CD14-positive monocyte (primary cell): ENCODE measurements at regions not wholly inside any gene's neighbourhood (a gene's known extent, or its start where the extent isn't known, plus 50 kb on each side); places are given as distances from the start of the nearest gene placed in this dataset.

Experiments
- DNase-seq, 3 donors: peaks; one replicate each; pipeline ENCODE4 v3.0.0-alpha.2; 2011 to 2022
- H2AFZ ChIP-seq: 2 replicates; pipeline ENCODE4 v1.6.0; 2012; ENCODE audit warnings: mild to moderate bottlenecking, low read depth, low read length, inconsistent platforms; ENCODE audit not compliant: insufficient read depth, poor library complexity, severe bottlenecking
- H3K27ac ChIP-seq, 2 donors: 1 replicate in 1 of 2; 2 replicates in 1 of 2; pipeline ENCODE4 v1.5.1; 2012 to 2013; ENCODE audit warnings: low read length in 2 of 2, control low read depth in 1 of 2, inconsistent platforms in 1 of 2, low read depth in 1 of 2, mild to moderate bottlenecking in 1 of 2
- H3K27me3 ChIP-seq, 2 donors: one replicate each; pipeline versions ENCODE4 v1.6.0 to v1.6.1; 2011 to 2013; ENCODE audit warnings: low read length in 2 of 2; ENCODE audit not compliant: control insufficient read depth in 2 of 2, insufficient read depth in 2 of 2
- H3K36me3 ChIP-seq, 2 donors: replicated peaks in 1 of 2; 1 replicate in 1 of 2; 2 replicates in 1 of 2; pipeline versions ENCODE4 v1.5.1 to v1.6.1; 2012 to 2013; ENCODE audit warnings: low read length in 2 of 2, control low read depth in 1 of 2, inconsistent platforms in 1 of 2, mild to moderate bottlenecking in 1 of 2; ENCODE audit not compliant: insufficient read depth in 2 of 2, control insufficient read depth in 1 of 2
- H3K4me1 ChIP-seq, 2 donors: 1 replicate in 1 of 2; 2 replicates in 1 of 2; pipeline versions ENCODE4 v1.5.1 to v1.6.1; 2012 to 2013; ENCODE audit warnings: low read length in 2 of 2, control low read depth in 1 of 2, inconsistent platforms in 1 of 2, mild to moderate bottlenecking in 1 of 2, moderate library complexity in 1 of 2; ENCODE audit not compliant: insufficient read depth in 2 of 2, control insufficient read depth in 1 of 2
- H3K4me2 ChIP-seq: replicated peaks from 2 replicates; pipeline ENCODE3; 2012; ENCODE audit warnings: low read length, moderate library complexity, mild to moderate bottlenecking; ENCODE audit not compliant: poor library complexity, severe bottlenecking; ENCODE audit errors: extremely low read depth
- H3K4me3 ChIP-seq, 3 experiments: fragments of 200-600 bp in 1 of 3; sonication (generic) in 1 of 3; replicated peaks in 1 of 3; 1 replicate in 2 of 3; 2 replicates in 1 of 3; pipeline ENCODE4 v1.5.1; 2011 to 2013; ENCODE audit warnings: low read length in 3 of 3, mild to moderate bottlenecking in 3 of 3, control low read depth in 2 of 3, low read depth in 2 of 3, inconsistent platforms in 1 of 3, moderate library complexity in 1 of 3
- H3K79me2 ChIP-seq: 2 replicates; pipeline ENCODE4 v1.6.0; 2012; ENCODE audit warnings: mild to moderate bottlenecking, control low read depth, inconsistent platforms, low read length, moderate library complexity; ENCODE audit not compliant: insufficient read depth
- H3K9ac ChIP-seq: 2 replicates; pipeline ENCODE4 v1.6.0; 2017; ENCODE audit warnings: low read length, mild to moderate bottlenecking; ENCODE audit not compliant: insufficient read depth, poor library complexity, severe bottlenecking
- H3K9me3 ChIP-seq, 2 donors: replicated peaks in 1 of 2; 1 replicate in 1 of 2; 2 replicates in 1 of 2; pipeline versions ENCODE4 v1.5.1 to v1.6.1; 2012 to 2013; ENCODE audit warnings: low read length in 2 of 2, control low read depth in 1 of 2; ENCODE audit not compliant: control insufficient read depth in 1 of 2, insufficient read depth in 1 of 2
- H4K20me1 ChIP-seq: 2 replicates; pipeline ENCODE4 v1.6.0; 2012; ENCODE audit warnings: mild to moderate bottlenecking, low read length, control low read depth, moderate library complexity; ENCODE audit not compliant: insufficient read depth
- H3K27ac Mint-ChIP-seq, 7 donors: one replicate each; pipeline ENCODE4 v1.8.0; 2020; ENCODE audit warnings: mild to moderate bottlenecking in 7 of 7, mixed read lengths in 7 of 7, moderate library complexity in 6 of 7, inconsistent platforms in 2 of 7
- H3K27me3 Mint-ChIP-seq, 3 donors: one replicate each; pipeline ENCODE4 v1.8.0; 2021 to 2022; ENCODE audit warnings: low read depth in 3 of 3, mild to moderate bottlenecking in 3 of 3, mixed read lengths in 3 of 3, moderate library complexity in 3 of 3, inconsistent platforms in 1 of 3
- H3K36me3 Mint-ChIP-seq, 2 donors: one replicate each; pipeline ENCODE4 v1.8.0; 2020; ENCODE audit warnings: mixed read lengths in 2 of 2, inconsistent platforms in 1 of 2, mild to moderate bottlenecking in 1 of 2
- H3K4me1 Mint-ChIP-seq: one replicate; pipeline ENCODE4 v1.8.0; 2020; ENCODE audit warnings: mild to moderate bottlenecking, mixed read lengths
- H3K4me3 Mint-ChIP-seq, 2 donors: one replicate each; pipeline ENCODE4 v1.8.0; 2020; ENCODE audit warnings: mild to moderate bottlenecking in 2 of 2, mixed read lengths in 2 of 2, moderate library complexity in 1 of 2
- H3K9me3 Mint-ChIP-seq, 7 donors: one replicate each; pipeline ENCODE4 v1.8.0; 2020 to 2022; ENCODE audit warnings: mixed read lengths in 7 of 7, mild to moderate bottlenecking in 6 of 7, moderate library complexity in 6 of 7, inconsistent platforms in 2 of 7
- WGBS: methylation state at CpG from one replicate; pipeline ENCODE4 v1.1.5; 2013; ENCODE audit warnings: missing lambda C conversion rate; ENCODE audit not compliant: insufficient coverage; 5-methylcytosine and 5-hydroxymethylcytosine counted together
- intact Hi-C, 2 donors: fragments of 100-400 bp; cut with micrococcal nuclease; formaldehyde crosslinking; loops; one replicate each; pipeline versions ENCODE4 v1.15.0 to v1.15.1; 2023
- TF ChIP-seq, protein P1 (sequence below): fragments of 200-600 bp; IDR thresholded peaks from one replicate; pipeline ENCODE4 v1.8.0; 2022; ENCODE audit warnings: antibody characterized with exemption, mild to moderate bottlenecking

DNA sequence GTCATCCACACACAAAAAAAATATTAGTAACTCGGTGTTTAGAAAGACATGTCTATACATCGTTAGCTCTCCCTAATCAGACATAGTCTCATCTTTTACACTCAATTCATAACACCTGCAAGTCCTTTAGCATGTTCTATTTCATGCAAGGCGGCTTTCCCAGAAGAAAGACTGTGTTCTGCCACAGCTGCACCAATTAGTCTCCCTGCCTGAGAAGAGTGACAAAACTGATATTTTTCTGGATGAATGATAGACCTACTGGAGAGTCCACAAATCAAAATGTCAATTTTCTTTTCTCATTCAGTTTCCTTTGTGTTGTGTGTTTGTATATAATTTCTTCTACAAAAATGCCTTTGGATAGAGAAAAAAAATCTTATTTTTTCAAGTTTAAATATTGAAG is 435.8 kb upstream of the EPHA3 start:
- H3K27me3 Mint-ChIP-seq: no peaks in the 10 kb centered on the region
- Histone ChIP-seq H3K9me3 (peaks cover 0 to 2% of the 10 kb centered on the region in 2 donors), H4K20me1 (no peaks in the 10 kb centered on the region), H3K27me3 (no peaks in the 10 kb centered on the region), H3K79me2 (no peaks in the 10 kb centered on the region), H3K9ac (no peak overlapping the region), H3K4me2 (no peak overlapping the region), H3K4me1 (no peaks in the 10 kb centered on the region), H3K27ac (no peak overlapping the region), H2AFZ (no peak overlapping the region), H3K36me3 (no peaks in the 10 kb centered on the region), H3K4me3 (no peak overlapping the region)
- H3K4me3 Mint-ChIP-seq: no peak overlapping the region
- intact Hi-C loops: no loop called here
- TF ChIP-seq, protein P1, sequence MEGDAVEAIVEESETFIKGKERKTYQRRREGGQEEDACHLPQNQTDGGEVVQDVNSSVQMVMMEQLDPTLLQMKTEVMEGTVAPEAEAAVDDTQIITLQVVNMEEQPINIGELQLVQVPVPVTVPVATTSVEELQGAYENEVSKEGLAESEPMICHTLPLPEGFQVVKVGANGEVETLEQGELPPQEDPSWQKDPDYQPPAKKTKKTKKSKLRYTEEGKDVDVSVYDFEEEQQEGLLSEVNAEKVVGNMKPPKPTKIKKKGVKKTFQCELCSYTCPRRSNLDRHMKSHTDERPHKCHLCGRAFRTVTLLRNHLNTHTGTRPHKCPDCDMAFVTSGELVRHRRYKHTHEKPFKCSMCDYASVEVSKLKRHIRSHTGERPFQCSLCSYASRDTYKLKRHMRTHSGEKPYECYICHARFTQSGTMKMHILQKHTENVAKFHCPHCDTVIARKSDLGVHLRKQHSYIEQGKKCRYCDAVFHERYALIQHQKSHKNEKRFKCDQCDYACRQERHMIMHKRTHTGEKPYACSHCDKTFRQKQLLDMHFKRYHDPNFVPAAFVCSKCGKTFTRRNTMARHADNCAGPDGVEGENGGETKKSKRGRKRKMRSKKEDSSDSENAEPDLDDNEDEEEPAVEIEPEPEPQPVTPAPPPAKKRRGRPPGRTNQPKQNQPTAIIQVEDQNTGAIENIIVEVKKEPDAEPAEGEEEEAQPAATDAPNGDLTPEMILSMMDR: no peak
- H3K36me3 Mint-ChIP-seq: no peaks in the 10 kb centered on the region
- H3K9me3 Mint-ChIP-seq: peaks cover 0 to 2% (median 0%) of the 10 kb centered on the region in 7 donors
- DNase-seq: no peak
- no peak overlapping the region for H3K27ac Mint-ChIP-seq
- WGBS: 82% methylated on average over 2 of the region's 3 CpGs
- no peaks in the 10 kb centered on the region for H3K4me1 Mint-ChIP-seq

DNA sequence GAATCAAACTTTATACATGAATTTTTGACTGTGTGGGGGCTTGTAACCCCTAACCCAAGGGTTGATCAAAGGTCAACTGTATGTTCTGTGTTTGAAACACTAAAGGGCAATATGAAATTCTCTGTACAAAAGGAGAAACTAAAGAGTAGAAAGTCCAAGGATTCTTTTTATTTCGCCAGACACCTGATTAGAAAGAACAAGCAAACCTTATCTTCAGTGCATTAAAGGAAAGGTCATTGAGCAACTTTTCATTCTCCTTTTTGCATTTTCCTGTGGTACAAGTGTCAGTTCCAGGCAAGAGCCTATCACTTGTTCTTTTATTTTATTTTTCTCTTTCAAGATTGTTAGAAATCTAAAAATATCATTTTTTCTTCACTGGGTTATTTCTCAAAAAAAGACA is 430.1 kb upstream of the EPHA3 start:
- no peaks in the 10 kb centered on the region for H4K20me1 ChIP-seq
- no peaks in the 10 kb centered on the region for H3K36me3 ChIP-seq
- no peak overlapping the region for H3K9ac ChIP-seq
- no peak overlapping the region for H3K4me3 Mint-ChIP-seq
- H3K4me1 ChIP-seq: no peaks in the 10 kb centered on the region
- no peak overlapping the region for H3K27ac Mint-ChIP-seq
- H3K9me3 Mint-ChIP-seq: peaks cover 0 to 4% (median 3%) of the 10 kb centered on the region in 7 donors
- no peaks in the 10 kb centered on the region for H3K27me3 Mint-ChIP-seq
- H3K4me2 ChIP-seq: no peak overlapping the region
- intact Hi-C loops: no loop called here
- no peaks in the 10 kb centered on the region for H3K9me3 ChIP-seq
- H3K4me1 Mint-ChIP-seq: no peaks in the 10 kb centered on the region
- H3K36me3 Mint-ChIP-seq: no peaks in the 10 kb centered on the region
- no peak overlapping the region for H3K4me3 ChIP-seq
- H3K27me3 ChIP-seq: no peaks in the 10 kb centered on the region
- no peaks in the 10 kb centered on the region for H3K79me2 ChIP-seq
- no peak for DNase-seq
- no peak overlapping the region for H3K27ac ChIP-seq
- no CpG with 5 or more reads among the region's 1 CpG for WGBS
- H2AFZ ChIP-seq: no peak overlapping the region
- TF ChIP-seq, protein P1: no peak
